Iris pigment epithelial cell (primary cell): ENCODE measurements at regions not wholly inside any gene's neighbourhood (a gene's known extent, or its start where the extent isn't known, plus 50 kb on each side); places are given as distances from the start of the nearest gene placed in this dataset.

ENCODE experiments used
- DNase-seq: peaks from one replicate; pipeline ENCODE4 v3.0.0-alpha.2; 2011; ENCODE audit warnings: low read depth

DNA sequence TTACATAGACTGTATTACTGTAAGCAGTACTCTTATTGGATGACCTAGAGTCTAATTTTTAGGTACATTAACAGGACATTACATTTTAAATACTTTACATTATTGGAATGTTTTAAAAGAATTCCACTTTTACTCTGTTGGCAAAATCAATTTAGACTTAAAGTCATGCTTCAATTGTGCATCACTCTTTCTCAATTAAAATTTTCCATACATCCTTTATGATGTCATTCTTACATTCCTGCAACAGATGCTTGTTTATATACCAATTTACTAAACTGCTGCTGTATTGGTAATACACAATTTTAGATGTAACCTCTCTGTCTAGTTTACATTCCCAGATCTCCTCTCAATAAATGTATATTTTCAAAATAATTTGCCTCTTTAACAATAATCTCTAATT is 440.1 kb downstream of the ZEB2 start:
- no peak for DNase-seq

DNA sequence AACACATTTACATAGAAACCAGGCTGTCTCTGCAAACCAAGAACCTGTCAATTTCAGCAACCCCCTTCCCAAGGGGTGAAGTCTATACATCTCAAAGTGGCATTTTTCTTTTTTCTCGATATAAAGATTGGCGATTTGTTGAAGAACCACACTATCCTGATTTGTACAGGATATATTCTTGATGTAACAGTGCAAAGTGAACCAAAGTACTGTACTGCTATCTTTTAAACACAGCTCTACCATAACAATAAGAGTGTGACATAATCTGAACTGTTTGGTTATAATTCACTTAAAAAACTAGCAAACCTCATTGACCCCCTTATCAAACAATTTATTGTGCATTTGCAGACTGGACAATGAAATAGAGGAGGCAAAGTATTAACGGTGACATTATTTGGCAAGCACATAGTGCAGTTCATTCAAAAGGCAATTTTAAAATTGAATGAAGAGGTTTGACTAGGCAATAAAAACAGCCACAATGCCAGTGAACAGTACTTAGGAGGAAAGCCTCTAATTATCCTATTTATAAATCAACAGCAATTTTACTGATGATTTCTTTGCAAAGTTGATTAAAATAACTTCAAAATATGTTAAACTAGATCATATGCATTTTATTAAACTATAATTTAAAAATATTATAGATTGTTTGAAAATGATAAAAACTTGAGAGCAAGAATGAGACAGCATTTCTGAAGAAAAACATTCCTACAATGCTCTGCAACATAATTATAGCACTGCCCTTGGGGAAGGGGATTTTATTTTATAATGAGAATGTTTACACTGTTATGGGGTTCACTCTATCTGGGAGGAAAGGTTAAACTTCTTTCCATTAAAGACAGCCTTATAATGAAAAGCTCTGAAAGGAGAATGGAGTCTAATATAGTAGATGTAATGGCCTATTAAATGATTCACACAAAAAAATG is 440.9 kb downstream of the ZEB2 start:
- DNase-seq = no peak

DNA sequence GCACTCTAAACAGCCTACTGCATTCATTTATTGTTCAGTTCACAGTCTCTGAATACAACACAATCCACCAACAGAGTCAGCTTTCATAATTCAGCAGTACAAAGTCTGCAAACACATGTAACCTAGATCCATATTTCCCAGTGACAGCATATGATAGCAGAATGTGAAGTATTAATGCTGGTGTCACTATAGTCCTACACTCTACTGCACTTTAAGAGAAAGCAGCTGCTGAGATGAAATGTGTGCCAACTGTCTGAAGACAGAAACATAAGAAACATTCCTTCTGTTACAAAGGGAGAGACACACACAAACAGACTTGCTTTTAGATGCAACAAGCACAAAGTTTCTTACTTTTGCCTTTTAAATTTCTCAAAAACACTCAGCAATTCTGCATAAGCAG is 441.8 kb downstream of the ZEB2 start:
- DNase-seq = no peak

DNA sequence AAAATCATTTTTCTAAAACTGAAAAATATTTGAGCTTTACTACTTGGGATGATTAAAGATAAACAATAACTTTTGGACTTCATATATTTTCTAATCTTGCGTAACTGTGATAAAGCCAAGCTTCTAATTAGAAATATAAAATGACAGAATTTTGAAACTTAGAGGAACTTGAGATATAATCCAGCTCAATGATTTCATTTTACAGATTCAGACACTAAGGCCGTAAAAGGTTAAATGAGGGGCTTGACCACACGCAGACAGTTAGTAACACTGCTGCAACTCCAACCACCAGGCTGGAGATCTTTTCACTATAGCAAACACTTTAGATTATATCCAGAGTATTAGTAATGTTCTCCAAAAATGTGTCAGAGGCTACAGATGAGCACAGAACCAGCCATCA is 445.5 kb downstream of the ZEB2 start:
- DNase-seq = no peak

GRCh38 chr2:144071461-144071860 is 448.5 kb downstream of the ZEB2 start:
- DNase-seq = peak; percentile 68

GRCh38 chr2:144067506-144067905 is 452.4 kb downstream of the ZEB2 start:
- DNase-seq = no peak

DNA sequence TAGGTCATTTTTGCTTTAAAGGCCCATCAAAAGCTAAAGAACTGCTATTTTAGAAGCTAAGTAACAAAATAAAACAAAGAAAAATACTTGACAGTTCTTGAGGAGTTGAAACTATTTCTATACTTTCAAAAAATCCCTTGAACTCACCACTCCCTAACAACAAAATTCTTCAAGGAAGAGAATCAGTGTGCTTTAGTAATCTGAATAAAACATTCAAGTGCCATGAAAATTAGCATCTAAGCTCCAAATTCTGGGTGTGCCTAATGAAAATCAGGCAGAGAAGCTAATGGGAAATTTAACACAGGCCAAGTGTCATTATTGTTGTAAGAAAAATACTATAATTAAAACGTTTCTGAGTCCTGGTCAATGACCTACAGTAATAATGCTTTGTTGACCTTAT is 456.3 kb downstream of the ZEB2 start:
- DNase-seq = no peak

DNA sequence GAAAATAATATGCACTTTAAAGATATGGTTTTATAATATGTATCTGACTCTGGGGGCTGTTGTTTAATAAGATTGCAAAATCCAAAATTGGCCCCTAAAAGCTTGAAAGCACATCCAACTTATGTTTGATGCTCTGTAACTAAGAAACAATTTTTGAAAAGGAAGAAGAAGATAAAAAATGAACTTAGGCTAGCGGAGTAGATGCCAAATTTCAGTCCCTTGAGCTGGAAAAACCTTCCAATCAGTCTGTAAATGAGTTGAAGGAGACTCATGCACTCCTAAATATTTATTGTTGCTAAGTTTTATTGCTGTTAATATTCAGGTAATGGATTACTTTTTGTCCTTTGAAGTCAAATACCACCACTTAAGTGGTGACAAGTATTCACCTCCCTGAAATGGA is 465.0 kb downstream of the ZEB2 start:
- DNase-seq = no peak

DNA sequence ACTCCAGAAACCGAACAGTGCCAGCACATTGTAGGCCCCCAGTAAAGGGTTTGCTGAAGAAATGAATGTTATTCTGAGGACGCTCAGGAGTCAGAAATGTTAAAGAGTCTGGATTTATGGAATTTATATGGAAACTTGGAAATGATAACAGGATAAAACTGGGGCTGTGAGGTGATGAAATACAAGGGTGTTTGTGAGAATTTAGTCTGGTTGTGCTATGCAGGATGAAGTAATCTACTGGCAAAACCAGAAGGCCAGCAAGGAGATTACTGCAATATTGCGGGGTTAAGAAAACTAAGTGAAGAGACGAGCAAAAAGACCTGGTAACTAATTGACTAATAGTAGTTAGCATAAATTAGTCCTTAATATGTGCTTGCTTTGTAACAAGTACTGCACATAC is 467.8 kb downstream of the ZEB2 start:
- no peak for DNase-seq

DNA sequence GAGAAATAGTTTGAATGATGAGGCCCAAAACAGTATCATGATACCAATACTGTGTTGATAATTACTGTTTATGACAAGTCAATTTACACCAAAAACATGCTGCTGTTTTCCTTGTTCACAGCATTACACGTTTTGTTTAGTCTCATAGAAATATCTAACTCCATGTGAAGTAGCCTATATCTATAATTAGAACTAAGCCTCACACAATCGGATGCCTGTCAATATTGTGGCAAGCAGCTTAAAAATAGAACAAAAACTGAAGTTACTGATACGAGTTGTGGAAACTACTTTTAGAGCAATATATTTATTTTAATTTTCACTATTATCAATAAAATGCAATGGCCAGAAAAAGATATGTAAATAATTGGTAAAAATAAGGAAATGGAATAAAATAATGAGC is 470.8 kb downstream of the ZEB2 start:
- DNase-seq = no peak

- DNase-seq = no peak
Measured at GRCh38 chr2:144048631-144049060, 471.3 kb downstream of the ZEB2 start.

- no peak for DNase-seq
Measured at GRCh38 chr2:144042751-144043150, 477.2 kb downstream of the ZEB2 start.

GRCh38 chr2:144041612-144042011 is 478.3 kb downstream of the ZEB2 start:
- DNase-seq = no peak

DNA sequence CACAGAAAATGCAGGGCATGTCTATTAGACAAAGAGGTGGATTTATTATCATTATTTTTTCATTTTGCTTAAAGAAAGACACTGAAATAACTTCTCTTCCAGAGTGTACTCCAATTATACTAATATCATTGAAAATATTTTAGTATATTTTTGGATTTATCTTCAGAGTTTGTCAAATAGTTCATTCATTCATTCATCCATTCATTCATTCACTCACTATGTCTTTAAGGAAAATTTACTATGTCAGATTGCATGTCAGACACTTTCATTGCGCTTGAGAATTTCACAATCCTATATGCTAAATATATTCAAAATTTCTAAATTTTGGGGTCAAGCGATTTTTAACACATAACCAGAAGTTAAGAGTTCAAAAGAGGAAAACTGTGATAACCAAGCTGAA is 479.1 kb downstream of the ZEB2 start:
- DNase-seq = no peak

DNA sequence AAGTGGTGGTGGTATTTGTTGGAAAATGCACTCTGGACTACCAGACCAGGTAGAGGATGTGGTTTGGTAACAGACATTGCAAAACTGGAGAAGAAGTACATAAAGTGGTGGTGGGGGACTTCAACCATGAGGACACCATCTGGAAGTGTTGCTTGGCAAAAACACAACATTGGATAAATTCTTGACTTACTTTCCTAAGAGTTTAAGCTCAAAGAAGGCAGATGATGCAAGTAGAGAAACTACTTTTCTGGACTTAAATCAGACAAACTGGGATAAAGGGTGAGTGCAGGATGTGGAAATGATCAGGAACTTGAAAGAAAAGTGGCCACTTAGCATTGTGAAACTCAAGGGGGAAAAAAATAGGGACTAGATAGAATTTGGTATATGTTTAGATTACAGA is 487.4 kb downstream of the ZEB2 start:
- DNase-seq = peak; percentile 57

GRCh38 chr2:144030791-144031190 is 489.1 kb downstream of the ZEB2 start:
- DNase-seq = no peak

DNA sequence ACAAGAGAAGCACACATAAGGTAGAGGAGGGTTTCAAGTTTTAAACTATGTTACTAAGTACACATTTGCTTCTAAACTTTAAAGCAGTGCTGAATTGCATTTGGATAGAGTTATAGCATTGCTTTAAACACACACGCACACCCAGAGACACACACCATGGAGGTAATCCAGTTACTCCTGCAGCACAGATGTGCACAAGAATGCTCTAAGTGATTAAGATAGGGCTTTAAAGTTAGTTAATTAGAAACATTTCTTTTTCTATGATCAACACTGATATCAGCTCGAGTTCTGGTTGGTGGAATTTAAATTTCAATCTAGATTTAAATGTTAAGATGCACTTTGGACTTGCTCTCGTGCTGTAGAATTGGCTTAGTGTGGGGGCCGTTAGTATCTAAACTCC is 492.3 kb downstream of the ZEB2 start:
- DNase-seq = no peak

DNA sequence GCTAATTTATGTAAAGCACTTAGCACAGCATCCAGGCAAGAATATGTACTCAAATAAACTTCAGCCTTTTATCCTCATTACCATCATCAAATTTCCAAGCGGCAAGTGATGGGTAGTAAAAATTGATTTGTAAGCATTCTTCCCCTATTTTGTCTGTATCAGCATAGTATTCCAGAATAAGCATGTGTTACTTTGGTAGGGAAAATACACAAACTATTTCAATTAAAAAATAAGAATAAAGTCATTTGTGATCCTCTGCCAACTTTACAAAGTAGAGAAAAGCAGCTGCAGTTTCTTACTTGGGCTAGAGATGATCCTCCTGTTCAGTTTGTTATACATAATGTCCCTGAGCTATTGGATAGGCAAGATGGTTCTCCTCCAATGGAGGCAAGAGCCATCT is 493.2 kb downstream of the ZEB2 start:
- DNase-seq = no peak

GRCh38 chr2:144020047-144020446 is 499.9 kb downstream of the ZEB2 start:
- DNase-seq = no peak

- peak; percentile 99 for DNase-seq
Measured at GRCh38 chr2:144015655-144016245, 504.2 kb downstream of the ZEB2 start.

- peak; percentile 41 for DNase-seq
Measured at GRCh38 chr2:144015036-144015435, 504.9 kb downstream of the ZEB2 start.

GRCh38 chr2:144014103-144014502 is 505.8 kb downstream of the ZEB2 start:
- peak; percentile 29 for DNase-seq

DNA sequence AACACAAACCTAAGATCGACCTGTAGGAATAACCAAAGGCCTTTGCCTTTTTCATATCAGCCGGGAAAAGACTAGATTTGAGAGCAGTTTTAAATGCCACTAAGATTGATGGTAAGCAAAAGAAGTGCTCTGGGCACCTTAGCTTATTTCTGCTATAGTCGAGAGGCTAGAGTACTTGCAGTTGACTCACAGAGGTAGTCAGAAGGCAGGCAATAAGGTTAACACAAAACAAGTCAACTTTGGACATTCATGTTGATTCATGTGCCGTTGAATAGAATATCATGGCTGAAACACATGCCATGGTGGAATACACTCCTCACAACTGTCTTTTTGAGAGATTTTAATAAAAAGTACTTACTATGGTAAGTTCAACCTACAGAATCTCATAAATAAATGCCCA is 507.6 kb downstream of the ZEB2 start:
- no peak for DNase-seq

GRCh38 chr2:144011553-144011952 is 508.4 kb downstream of the ZEB2 start:
- DNase-seq = no peak
